MM.1S (cell line): ENCODE measurements at regions not wholly inside any gene's neighbourhood (a gene's known extent, or its start where the extent isn't known, plus 50 kb on each side); places are given as distances from the start of the nearest gene placed in this dataset.

Source experiments
- DNase-seq: peaks from one replicate; pipeline ENCODE4 v3.0.0-alpha.2; 2015
- H2AFZ ChIP-seq: fragments of 300-600 bp; sonication (generic); 2 replicates; pipeline ENCODE4 v1.6.0; 2016; ENCODE audit warnings: antibody characterized with exemption, low read length
- H3F3A ChIP-seq: fragments of 300-600 bp; sonication (generic); 2 replicates; pipeline ENCODE4 v1.6.1; 2016; ENCODE audit warnings: mild to moderate bottlenecking, antibody characterized with exemption, low read length, moderate library complexity, mixed read lengths; ENCODE audit not compliant: insufficient read depth
- H3K27ac ChIP-seq: fragments of 300-600 bp; sonication (generic); 2 replicates; pipeline ENCODE4 v1.5.1; 2016; ENCODE audit warnings: mild to moderate bottlenecking, low read length
- H3K27me3 ChIP-seq: fragments of 300-600 bp; sonication (generic); replicated peaks from 2 replicates; pipeline ENCODE4 v1.6.0; 2016; ENCODE audit warnings: low read length; ENCODE audit not compliant: insufficient read depth
- H3K36me3 ChIP-seq: fragments of 300-600 bp; sonication (generic); replicated peaks from 2 replicates; pipeline ENCODE4 v1.6.1; 2016; ENCODE audit warnings: mild to moderate bottlenecking, low read length, mixed read lengths; ENCODE audit not compliant: insufficient read depth
- H3K4me1 ChIP-seq: fragments of 300-600 bp; sonication (generic); 2 replicates; pipeline ENCODE4 v1.6.1; 2016; ENCODE audit warnings: low read length, mixed read lengths
- H3K4me2 ChIP-seq: fragments of 300-600 bp; sonication (generic); 2 replicates; pipeline ENCODE4 v1.6.0; 2016; ENCODE audit warnings: low read depth, low read length
- H3K4me3 ChIP-seq: fragments of 300-600 bp; sonication (generic); 2 replicates; pipeline ENCODE4 v1.5.1; 2016; ENCODE audit warnings: low read length, mixed read lengths
- H3K79me2 ChIP-seq: fragments of 300-600 bp; sonication (generic); 2 replicates; pipeline ENCODE4 v1.6.1; 2016; ENCODE audit warnings: mixed run types, low read length, mixed read lengths
- H3K9ac ChIP-seq: fragments of 300-600 bp; sonication (generic); 2 replicates; pipeline ENCODE4 v1.6.1; 2016; ENCODE audit warnings: low read length, mixed read lengths
- H3K9me2 ChIP-seq: fragments of 300-600 bp; sonication (generic); replicated peaks from 2 replicates; pipeline ENCODE4 v1.6.1; 2016; ENCODE audit warnings: mild to moderate bottlenecking, low read length, mixed read lengths; ENCODE audit not compliant: insufficient read depth
- H3K9me3 ChIP-seq: fragments of 300-600 bp; sonication (generic); replicated peaks from 2 replicates; pipeline ENCODE4 v1.6.1; 2016; ENCODE audit warnings: mild to moderate bottlenecking, low read length, mixed read lengths; ENCODE audit not compliant: insufficient read depth
- H4K20me1 ChIP-seq: fragments of 300-600 bp; sonication (generic); 2 replicates; pipeline ENCODE4 v1.6.1; 2016; ENCODE audit warnings: mild to moderate bottlenecking, low read length, moderate library complexity, mixed read lengths; ENCODE audit not compliant: insufficient read depth
- EZH2 ChIP-seq: fragments of 300-600 bp; sonication (generic); optimal IDR thresholded peaks from 2 replicates; pipeline ENCODE3; 2017; ENCODE audit warnings: low read depth, mild to moderate bottlenecking, antibody characterized with exemption, low read length, mixed read lengths
- EZH2phosphoT487 ChIP-seq: fragments of 300-600 bp; sonication (generic); IDR thresholded peaks from 2 replicates; pipeline ENCODE4 v1.6.1; 2018; ENCODE audit warnings: antibody characterized with exemption, low read length
- TF ChIP-seq, protein P1 (sequence below): fragments of 300-600 bp; sonication (generic); IDR thresholded peaks from 2 replicates; pipeline ENCODE4 v1.5.1; 2016; ENCODE audit warnings: antibody characterized with exemption, low read length, mixed read lengths

GRCh38 chr4:57401586-57401985 is 291.4 kb upstream of the IGFBP7 start:
- TF ChIP-seq EZH2phosphoT487 (no peak), EZH2 (no peak)
- TF ChIP-seq, protein P1, sequence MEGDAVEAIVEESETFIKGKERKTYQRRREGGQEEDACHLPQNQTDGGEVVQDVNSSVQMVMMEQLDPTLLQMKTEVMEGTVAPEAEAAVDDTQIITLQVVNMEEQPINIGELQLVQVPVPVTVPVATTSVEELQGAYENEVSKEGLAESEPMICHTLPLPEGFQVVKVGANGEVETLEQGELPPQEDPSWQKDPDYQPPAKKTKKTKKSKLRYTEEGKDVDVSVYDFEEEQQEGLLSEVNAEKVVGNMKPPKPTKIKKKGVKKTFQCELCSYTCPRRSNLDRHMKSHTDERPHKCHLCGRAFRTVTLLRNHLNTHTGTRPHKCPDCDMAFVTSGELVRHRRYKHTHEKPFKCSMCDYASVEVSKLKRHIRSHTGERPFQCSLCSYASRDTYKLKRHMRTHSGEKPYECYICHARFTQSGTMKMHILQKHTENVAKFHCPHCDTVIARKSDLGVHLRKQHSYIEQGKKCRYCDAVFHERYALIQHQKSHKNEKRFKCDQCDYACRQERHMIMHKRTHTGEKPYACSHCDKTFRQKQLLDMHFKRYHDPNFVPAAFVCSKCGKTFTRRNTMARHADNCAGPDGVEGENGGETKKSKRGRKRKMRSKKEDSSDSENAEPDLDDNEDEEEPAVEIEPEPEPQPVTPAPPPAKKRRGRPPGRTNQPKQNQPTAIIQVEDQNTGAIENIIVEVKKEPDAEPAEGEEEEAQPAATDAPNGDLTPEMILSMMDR, result no peak
- H3K79me2 ChIP-seq, result no peaks in the 10 kb centered on the region
- H3K27ac ChIP-seq, result no peak overlapping the region
- DNase-seq, result no peak
- no peak overlapping the region for H3K4me3 ChIP-seq
- no peak overlapping the region for H2AFZ ChIP-seq
- H4K20me1 ChIP-seq, result no peaks in the 10 kb centered on the region
- no peak overlapping the region for H3K9ac ChIP-seq
- H3K9me3 ChIP-seq, result no peaks in the 10 kb centered on the region
- H3F3A ChIP-seq, result no peaks in the 10 kb centered on the region
- H3K4me2 ChIP-seq, result no peak overlapping the region
- H3K9me2 ChIP-seq, result no peaks in the 10 kb centered on the region
- no peaks in the 10 kb centered on the region for H3K36me3 ChIP-seq
- H3K4me1 ChIP-seq, result no peaks in the 10 kb centered on the region
- H3K27me3 ChIP-seq, result no peaks in the 10 kb centered on the region

- Histone ChIP-seq H4K20me1 (no peaks in the 10 kb centered on the region), H3K9ac (no peak overlapping the region), H3F3A (no peaks in the 10 kb centered on the region), H3K27me3 (no peaks in the 10 kb centered on the region), H3K9me3 (no peaks in the 10 kb centered on the region), H3K4me3 (no peak overlapping the region), H3K36me3 (no peaks in the 10 kb centered on the region), H3K27ac (no peak overlapping the region), H3K4me1 (no peaks in the 10 kb centered on the region), H2AFZ (no peak overlapping the region), H3K79me2 (no peaks in the 10 kb centered on the region), H3K4me2 (no peak overlapping the region), H3K9me2 (no peaks in the 10 kb centered on the region)
- DNase-seq, result no peak
- TF ChIP-seq EZH2 (no peak), EZH2phosphoT487 (no peak)
- TF ChIP-seq, protein P1, result no peak
Observed at GRCh38 chr4:57378766-57379165, 268.6 kb upstream of the IGFBP7 start.

DNA sequence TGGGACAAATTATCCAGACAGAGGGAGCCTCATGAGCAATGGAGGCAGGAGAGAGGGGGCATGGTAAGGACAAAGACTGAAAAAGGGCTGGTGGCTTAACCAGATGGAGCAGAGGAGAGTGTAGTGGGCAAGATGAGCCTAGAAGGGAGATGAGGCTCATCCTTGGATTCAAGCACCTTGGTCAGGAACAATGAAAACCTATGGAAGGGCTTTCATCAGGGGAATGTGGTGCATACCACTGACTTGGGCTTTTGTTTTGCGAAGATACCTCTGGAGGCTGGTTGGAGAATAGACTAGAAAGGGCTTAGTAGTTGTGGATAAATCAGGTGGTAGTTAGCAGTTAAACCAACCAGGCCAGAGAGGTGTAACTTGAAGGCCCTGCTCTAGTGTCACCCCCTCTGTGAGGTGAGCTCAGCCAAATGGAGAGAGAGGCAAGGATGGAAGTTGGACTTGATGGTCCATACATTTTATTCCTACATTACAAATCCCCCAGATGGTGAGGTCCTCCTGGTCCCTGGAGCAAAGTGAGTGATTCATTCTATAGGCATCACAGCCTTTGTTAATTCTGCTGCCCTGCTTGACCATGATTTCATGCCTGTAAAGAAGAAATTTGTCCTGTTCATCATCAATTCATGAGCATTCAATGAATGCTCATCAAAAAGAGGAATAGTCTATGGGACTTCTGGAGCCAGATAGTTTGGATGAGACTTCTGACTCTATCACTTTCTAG is 264.8 kb upstream of the IGFBP7 start:
- Histone ChIP-seq H3K9me3 (no peaks in the 10 kb centered on the region), H4K20me1 (no peaks in the 10 kb centered on the region), H3K36me3 (no peaks in the 10 kb centered on the region), H3K4me3 (no peak overlapping the region), H2AFZ (no peak overlapping the region), H3K4me1 (no peaks in the 10 kb centered on the region), H3F3A (no peaks in the 10 kb centered on the region), H3K79me2 (no peaks in the 10 kb centered on the region), H3K27me3 (no peaks in the 10 kb centered on the region), H3K9ac (no peak overlapping the region), H3K9me2 (no peaks in the 10 kb centered on the region), H3K4me2 (no peak overlapping the region), H3K27ac (no peak overlapping the region)
- no peak for TF ChIP-seq EZH2
- TF ChIP-seq, protein P1, result no peak
- TF ChIP-seq EZH2phosphoT487, result no peak
- no peak for DNase-seq
